HepG2 (cell line): ENCODE measurements at regions not wholly inside any gene's neighbourhood (a gene's known extent, or its start where the extent isn't known, plus 50 kb on each side); places are given as distances from the start of the nearest gene placed in this dataset.

Source experiments
- HMG20B ChIP-seq: conservative IDR thresholded peaks from 2 replicates; pipeline ENCODE4 v1.6.1; 2016; ENCODE audit warnings: missing genetic modification reagents, missing compliant biosample characterization
- HNF4G ChIP-seq, 2 experiments: sonication (generic) in 1 of 2; formaldehyde crosslinking in 1 of 2; IDR thresholded peaks; 2 replicates each; pipeline versions ENCODE4 v1.4.0 to v1.6.1; 2011 to 2020; ENCODE audit warnings: borderline replicate concordance in 2 of 2, low read depth in 2 of 2, mild to moderate bottlenecking in 2 of 2, low read length in 1 of 2, missing genetic modification reagents in 1 of 2, moderate library complexity in 1 of 2
- NFE2L2 ChIP-seq: fragments of 150-350 bp; IDR thresholded peaks from 2 replicates; pipeline ENCODE4 v1.6.1; 2014; ENCODE audit warnings: low read length
- ZBTB7A ChIP-seq: sonication (generic); formaldehyde crosslinking; IDR thresholded peaks from 2 replicates; pipeline ENCODE4 v1.8.0; 2022; ENCODE audit warnings: mild to moderate bottlenecking, missing genetic modification reagents
- ZFY ChIP-seq: sonication (generic); formaldehyde crosslinking; IDR thresholded peaks from 2 replicates; pipeline ENCODE4 v1.4.0; 2020; ENCODE audit warnings: missing genetic modification reagents
- ZNF232 ChIP-seq: sonication (generic); formaldehyde crosslinking; IDR thresholded peaks from 2 replicates; pipeline ENCODE4 v1.4.0; 2020; ENCODE audit warnings: missing genetic modification reagents, borderline replicate concordance
- ZNF891 ChIP-seq: sonication (generic); formaldehyde crosslinking; IDR thresholded peaks from 2 replicates; pipeline ENCODE4 v1.5.0; 2020; ENCODE audit warnings: mild to moderate bottlenecking, missing genetic modification reagents
- ZSCAN12 ChIP-seq: sonication (generic); formaldehyde crosslinking; IDR thresholded peaks from 2 replicates; pipeline ENCODE4 v1.9.0; 2021; ENCODE audit warnings: mild to moderate bottlenecking, missing genetic modification reagents
- TF ChIP-seq, protein P1 (sequence below): sonication (generic); formaldehyde crosslinking; IDR thresholded peaks from 2 replicates; pipeline ENCODE4 v1.5.0; 2020; ENCODE audit warnings: mild to moderate bottlenecking, missing genetic modification reagents
- TF ChIP-seq, protein P2 (sequence below): sonication (generic); formaldehyde crosslinking; conservative IDR thresholded peaks from 2 replicates; pipeline ENCODE4 v1.8.0; 2022; ENCODE audit warnings: mild to moderate bottlenecking, moderate library complexity, missing genetic modification reagents
- TF ChIP-seq, protein P3 (sequence below): sonication (generic); formaldehyde crosslinking; IDR thresholded peaks from 2 replicates; pipeline ENCODE4 v1.8.0; 2022; ENCODE audit warnings: missing genetic modification reagents, mild to moderate bottlenecking, borderline replicate concordance
- TF ChIP-seq, protein P4 (sequence below): sonication (generic); formaldehyde crosslinking; IDR thresholded peaks from 2 replicates; pipeline ENCODE4 v1.4.0; 2020; ENCODE audit warnings: missing genetic modification reagents, borderline replicate concordance

DNA sequence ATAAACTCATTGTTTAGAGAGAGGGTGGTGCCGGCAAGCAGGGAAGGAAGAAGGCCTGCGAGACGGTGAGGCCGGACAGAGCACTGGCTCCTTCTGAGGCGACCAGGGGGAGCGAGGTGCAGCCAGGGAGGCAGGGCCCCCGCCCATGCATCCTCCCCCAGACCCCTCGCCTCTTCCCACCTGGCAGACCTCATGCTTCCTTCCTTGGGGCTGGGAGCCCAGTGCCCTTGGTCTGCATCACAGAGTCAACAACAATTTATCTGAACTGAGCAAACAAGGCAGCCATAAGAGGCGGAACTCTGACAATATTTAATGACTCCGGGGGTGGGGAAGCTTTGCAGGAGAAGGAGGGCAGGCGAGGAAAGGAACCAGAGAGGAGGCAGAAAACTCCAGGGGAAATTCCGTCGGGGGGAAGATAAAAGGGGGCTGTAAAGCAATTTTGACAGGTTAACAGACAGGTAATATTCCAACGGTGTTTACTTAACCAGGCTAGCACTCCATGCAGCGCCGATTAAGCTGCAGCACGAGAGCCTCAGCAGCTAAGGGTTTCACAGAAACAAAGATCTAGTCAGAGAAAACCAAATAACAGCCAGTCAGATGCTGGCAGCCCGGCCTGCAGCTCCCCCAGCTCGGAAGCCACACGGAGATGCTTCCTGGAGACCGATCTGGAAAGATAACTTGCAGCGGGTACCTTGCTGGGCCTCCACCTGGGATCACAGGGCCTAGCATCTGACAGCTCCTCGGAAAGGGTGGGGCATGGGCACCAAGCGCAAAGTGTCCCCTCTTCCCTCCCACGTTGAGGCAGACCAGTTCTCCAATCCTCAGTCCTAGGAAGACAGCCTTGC lies 398.2 kb downstream of the SOX9 start (continued):
- TF ChIP-seq, protein P1, sequence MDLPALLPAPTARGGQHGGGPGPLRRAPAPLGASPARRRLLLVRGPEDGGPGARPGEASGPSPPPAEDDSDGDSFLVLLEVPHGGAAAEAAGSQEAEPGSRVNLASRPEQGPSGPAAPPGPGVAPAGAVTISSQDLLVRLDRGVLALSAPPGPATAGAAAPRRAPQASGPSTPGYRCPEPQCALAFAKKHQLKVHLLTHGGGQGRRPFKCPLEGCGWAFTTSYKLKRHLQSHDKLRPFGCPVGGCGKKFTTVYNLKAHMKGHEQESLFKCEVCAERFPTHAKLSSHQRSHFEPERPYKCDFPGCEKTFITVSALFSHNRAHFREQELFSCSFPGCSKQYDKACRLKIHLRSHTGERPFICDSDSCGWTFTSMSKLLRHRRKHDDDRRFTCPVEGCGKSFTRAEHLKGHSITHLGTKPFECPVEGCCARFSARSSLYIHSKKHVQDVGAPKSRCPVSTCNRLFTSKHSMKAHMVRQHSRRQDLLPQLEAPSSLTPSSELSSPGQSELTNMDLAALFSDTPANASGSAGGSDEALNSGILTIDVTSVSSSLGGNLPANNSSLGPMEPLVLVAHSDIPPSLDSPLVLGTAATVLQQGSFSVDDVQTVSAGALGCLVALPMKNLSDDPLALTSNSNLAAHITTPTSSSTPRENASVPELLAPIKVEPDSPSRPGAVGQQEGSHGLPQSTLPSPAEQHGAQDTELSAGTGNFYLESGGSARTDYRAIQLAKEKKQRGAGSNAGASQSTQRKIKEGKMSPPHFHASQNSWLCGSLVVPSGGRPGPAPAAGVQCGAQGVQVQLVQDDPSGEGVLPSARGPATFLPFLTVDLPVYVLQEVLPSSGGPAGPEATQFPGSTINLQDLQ = peak; percentile 61; the same call in 1 of the 2 replicates
- TF ChIP-seq, protein P2, sequence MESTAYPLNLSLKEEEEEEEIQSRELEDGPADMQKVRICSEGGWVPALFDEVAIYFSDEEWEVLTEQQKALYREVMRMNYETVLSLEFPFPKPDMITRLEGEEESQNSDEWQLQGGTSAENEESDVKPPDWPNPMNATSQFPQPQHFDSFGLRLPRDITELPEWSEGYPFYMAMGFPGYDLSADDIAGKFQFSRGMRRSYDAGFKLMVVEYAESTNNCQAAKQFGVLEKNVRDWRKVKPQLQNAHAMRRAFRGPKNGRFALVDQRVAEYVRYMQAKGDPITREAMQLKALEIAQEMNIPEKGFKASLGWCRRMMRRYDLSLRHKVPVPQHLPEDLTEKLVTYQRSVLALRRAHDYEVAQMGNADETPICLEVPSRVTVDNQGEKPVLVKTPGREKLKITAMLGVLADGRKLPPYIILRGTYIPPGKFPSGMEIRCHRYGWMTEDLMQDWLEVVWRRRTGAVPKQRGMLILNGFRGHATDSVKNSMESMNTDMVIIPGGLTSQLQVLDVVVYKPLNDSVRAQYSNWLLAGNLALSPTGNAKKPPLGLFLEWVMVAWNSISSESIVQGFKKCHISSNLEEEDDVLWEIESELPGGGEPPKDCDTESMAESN (CRISPR knock-in tag) = peak; percentile 75
- TF ChIP-seq ZNF891 (CRISPR knock-in tag) = peak; percentile 88; the same call in 1 of the 2 replicates
- TF ChIP-seq HNF4G (IDR thresholded peaks at IDR 0.05; ENCODE audit: borderline replicate concordance, low read depth, low read length) = peak; percentile 50; the same call in 1 of the 2 replicates
- TF ChIP-seq HNF4G (CRISPR knock-in tag; IDR thresholded peaks at IDR 0.05; ENCODE audit: borderline replicate concordance, low read depth) = 0 out of 2 replicates have a peak, but pooled peaks have one; percentile 21
- peak; percentile 56; the same call in 1 of the 2 replicates for TF ChIP-seq ZFY
- peak; percentile 98 for TF ChIP-seq ZBTB7A (CRISPR knock-in tag)
- TF ChIP-seq, protein P3, sequence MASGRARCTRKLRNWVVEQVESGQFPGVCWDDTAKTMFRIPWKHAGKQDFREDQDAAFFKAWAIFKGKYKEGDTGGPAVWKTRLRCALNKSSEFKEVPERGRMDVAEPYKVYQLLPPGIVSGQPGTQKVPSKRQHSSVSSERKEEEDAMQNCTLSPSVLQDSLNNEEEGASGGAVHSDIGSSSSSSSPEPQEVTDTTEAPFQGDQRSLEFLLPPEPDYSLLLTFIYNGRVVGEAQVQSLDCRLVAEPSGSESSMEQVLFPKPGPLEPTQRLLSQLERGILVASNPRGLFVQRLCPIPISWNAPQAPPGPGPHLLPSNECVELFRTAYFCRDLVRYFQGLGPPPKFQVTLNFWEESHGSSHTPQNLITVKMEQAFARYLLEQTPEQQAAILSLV = peak; percentile 67
- TF ChIP-seq ZNF232 (CRISPR knock-in tag) = no peak
- TF ChIP-seq NFE2L2 = no peak
- no peak for TF ChIP-seq ZSCAN12 (CRISPR knock-in tag)
- TF ChIP-seq HMG20B (CRISPR knock-in tag) = peak; percentile 85; the same call in 1 of the 2 replicates
- TF ChIP-seq, protein P4, sequence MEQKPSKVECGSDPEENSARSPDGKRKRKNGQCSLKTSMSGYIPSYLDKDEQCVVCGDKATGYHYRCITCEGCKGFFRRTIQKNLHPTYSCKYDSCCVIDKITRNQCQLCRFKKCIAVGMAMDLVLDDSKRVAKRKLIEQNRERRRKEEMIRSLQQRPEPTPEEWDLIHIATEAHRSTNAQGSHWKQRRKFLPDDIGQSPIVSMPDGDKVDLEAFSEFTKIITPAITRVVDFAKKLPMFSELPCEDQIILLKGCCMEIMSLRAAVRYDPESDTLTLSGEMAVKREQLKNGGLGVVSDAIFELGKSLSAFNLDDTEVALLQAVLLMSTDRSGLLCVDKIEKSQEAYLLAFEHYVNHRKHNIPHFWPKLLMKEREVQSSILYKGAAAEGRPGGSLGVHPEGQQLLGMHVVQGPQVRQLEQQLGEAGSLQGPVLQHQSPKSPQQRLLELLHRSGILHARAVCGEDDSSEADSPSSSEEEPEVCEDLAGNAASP (CRISPR knock-in tag) = peak; percentile 81; the same call in 1 of the 2 replicates
